HG03135 (cell line): ENCODE measurements at regions not wholly inside any gene's neighbourhood (a gene's known extent, or its start where the extent isn't known, plus 50 kb on each side); places are given as distances from the start of the nearest gene placed in this dataset.
"Not testable (repeated sequence)": the region's sequence is repeated elsewhere in the genome, so short reads cannot be mapped to it uniquely, and the experiment has no call there.

Experiments used
- ATAC-seq: cut with Tn5 transposase; IDR thresholded peaks from one replicate; pipeline ENCODE4 v1.9.1; 2021; ENCODE audit warnings: mild to moderate bottlenecking, moderate library complexity; ENCODE audit not compliant: unreplicated experiment

DNA sequence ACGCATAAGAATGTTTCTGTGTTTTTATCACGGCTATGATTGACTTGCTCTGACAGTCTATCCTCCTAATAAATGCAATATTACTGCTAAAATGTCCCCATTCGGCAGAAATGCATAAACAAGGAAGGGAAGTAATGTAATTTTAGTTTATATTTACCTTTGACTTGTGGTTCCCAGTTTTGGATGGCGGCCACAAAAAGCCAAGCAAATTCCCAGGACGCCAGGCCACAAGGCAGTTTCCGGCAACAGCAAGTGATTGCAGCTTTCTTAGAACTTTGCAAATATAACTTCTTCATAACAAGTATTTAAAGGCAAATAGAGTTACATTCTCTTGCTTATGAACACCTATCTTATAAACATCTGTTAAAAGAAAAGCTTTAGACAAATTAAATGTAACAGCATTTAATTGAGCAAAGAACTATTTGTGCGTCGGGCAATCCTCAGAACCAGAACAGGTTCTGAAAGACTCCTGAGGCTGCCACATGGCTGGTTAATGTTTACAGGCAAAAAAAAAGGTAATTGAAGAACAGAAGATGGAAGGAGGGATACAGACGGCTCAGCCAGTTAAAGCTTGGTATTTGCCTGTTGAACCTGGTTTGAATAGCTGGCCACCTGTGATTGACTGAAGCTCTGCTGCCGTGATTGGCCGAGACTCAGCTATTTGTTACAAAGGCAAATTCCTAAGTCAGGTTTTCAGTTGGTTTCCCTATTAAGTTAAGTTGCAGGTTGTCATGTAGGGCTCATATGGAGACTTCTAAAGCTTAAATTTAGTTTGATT lies 80.8 kb downstream of the C21orf91 start:
- ATAC-seq = no peak

DNA sequence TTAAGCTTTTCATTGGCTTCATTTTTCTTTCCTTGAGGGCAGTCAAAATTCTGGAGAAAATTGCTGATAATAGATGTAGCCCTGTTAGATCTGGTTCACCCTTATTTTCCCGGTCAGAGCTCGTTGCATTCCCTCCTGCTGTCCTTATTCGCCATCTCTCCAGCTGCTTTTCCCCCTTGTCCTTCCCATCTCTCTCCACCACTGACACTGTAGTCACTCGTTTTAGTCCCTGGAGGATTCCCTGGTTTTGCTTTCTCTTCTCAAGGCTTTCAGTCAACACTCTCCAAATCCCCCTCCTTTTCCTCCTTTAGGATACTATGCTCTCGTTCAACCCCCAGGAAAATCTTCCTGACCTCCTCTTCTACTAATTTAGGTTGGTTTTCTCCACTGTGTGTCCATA lies 83.1 kb downstream of the C21orf91 start:
- ATAC-seq = no peak

DNA sequence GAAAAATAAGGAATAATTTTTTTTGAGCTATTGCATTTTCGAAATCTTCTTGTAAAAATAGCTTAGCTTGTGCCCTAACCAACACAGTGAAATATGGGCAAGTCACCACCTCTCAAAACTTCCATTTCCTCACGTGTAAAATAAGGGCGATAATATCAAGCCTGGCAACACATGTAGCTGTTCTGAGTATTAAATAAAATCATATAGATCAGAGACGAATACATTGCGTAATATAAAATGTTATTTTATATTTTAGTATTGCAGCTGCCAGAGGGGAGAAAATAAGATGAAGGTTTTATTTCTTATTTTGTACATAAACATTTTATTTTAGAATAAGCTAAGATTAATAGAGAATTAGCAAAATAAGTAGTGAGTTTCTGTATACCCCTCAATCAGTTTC lies 85.9 kb downstream of the C21orf91 start:
- ATAC-seq = no peak

DNA sequence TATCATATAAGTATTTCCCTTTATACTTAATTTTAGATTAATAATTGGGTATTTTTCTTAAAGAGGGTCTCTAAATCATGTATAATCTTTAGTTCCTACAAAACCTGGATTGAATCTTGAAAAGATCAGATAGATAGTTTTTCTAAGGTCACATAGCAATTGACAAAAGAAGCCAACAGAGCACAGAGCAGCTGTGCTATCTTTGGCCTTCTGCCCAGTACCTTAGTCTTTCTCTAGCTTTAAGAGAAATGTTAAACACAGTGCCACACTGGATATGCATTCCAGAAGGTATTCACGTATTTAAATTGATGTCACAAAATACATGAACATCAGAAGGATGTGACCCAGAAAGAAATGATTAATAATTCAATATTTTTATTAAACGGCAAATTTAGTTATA lies 86.8 kb downstream of the C21orf91 start:
- no peak for ATAC-seq

DNA sequence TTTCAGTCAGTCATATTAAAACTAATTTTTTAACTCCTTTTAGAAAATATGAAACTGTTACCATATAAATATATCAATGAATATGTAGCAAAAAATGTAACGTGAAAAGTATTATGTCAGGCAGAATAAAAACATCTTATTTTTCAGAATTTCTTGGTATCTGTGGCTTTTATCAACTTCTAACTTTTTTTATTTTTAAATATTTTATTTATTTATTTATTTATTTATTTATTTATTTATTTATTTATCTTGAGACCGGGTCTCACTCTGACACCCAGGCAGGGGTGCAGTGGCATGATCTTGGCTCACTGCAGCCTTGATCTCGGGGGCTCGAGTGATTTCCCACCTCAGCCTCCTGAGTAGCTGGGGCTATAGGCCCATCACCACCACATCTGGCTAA lies 87.6 kb downstream of the C21orf91 start:
- ATAC-seq = no peak

DNA sequence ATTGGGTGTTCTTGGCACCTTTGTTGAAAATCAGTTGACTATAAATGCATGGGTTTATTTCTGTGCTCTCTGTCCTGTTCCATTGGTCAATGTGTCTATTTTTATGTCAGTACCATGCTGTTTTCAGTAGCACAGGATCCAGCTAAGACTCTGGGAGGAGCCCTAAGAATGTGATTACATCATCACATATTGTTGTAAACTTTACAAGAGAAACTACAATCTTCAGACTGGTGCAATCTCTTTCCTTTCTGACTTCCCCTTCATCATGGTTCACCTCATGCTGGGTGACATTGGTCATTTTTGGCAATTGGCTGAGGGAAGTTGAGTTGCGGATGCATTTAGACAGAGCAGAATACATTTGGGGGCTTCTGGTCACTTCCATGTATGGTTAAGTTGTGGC lies 88.4 kb downstream of the C21orf91 start:
- no peak for ATAC-seq

DNA sequence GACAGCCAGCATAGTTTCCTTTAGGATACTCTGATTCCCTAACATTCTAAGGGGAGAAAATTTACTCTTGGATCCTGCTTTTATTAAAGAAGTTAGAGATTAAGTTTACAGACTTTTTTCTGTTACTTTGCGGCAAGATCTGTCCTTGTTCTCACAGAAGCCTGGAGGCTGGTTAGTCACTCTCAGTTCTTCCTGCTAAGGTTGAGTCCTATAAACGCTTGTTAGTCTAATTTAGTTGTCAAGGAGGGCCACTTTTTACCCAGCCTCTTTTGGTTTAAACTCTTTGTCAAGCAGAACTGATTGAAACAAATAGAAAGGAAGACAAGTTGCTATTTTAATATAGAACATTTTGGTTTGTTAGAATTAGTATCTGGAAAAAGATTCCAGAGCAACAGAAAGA lies 89.7 kb downstream of the C21orf91 start:
- no peak for ATAC-seq

DNA sequence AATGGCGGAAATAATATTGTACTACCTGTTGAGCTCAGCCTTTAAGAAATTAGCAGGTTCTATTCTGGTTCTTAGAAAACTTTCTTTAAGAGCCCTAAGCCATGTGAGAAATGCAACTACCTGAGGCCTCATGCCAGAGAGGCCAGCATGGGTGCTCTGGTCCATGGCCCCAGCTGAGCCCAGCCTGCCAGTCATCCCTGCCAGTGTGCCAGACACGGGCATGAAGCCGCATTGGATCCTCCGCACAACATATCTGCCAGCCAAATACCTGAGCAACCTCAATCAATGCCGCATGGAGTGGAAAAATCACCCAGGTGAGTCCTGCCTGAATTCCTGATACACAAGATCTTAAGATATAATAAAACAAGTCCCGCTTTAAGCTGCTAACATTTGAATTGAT lies 91.8 kb downstream of the C21orf91 start:
- ATAC-seq = no peak

DNA sequence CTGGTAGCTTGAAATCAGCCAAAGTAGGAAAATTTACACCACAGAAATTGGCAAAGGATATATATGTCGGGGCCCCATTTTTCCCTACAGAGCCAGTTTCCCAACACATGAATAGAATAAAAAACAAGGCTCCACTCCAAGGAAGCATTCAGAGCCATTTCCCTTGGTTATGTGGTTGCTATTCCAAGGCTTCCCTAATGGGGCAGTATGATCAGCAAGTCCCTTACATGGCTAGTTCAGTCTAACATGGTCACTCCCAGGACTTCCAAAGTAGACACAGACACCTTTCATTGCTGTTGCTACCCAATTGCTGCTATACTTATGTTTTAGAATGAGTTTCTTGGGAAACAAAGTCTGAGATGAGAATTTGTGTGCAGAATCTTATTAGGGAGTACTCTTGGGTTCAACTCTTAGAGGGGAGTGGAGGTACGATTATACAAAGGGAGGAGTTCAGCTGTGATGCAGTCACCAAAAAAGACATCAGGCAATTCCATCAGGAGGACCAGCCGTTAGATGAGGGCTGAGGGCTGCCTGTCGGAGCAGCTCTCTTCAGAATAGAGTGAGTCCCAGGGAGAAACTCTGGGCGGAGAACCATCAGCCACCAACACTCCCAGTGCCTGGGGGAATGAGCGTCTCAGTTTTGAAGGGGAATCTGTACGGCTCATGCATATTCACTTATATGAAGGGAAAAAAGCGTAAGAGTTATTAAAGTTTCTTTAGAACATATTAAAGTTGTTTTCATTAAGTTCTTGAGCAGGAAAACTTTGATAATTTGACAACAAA lies 92.9 kb downstream of the C21orf91 start:
- no peak for ATAC-seq

DNA sequence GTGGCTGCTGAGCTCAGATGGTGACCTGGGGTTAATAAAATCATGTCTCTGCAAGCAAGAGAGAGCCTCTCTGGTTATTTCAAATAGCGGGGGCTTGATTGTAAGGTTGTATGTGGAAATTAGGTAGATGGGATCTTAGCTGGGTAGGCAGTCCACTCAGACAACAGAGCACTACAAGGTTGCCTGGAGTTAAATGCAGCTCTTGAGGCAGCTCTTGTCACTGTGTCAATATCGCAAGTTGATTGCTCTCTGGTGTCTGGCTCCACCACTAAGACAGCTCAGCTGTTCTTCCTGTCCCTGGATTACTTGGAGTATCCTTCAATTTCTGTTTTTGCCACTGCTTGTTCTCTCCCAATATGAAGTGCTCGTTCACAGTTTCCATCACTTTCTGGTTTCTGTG lies 93.8 kb downstream of the C21orf91 start:
- no peak for ATAC-seq

DNA sequence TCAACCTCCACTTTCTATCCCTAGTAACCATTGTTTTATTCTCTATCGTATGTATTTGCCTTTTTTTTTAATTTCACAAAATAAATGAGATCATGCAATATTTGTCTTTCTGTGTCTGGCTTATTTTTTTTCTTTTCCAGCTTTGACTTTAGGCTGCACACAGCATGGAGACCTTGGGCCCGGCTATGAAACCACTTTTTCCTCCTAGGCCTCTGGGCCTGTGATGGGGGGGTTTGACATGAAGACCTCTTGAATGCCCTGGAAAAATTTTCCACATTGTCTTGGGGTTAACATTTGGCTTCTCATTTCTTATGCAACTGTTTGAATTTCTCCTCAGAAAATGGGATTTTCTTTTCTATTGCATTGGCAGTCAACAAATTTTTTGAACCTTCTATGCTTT lies 100.2 kb upstream of the BTG3 start:
- ATAC-seq = no peak

DNA sequence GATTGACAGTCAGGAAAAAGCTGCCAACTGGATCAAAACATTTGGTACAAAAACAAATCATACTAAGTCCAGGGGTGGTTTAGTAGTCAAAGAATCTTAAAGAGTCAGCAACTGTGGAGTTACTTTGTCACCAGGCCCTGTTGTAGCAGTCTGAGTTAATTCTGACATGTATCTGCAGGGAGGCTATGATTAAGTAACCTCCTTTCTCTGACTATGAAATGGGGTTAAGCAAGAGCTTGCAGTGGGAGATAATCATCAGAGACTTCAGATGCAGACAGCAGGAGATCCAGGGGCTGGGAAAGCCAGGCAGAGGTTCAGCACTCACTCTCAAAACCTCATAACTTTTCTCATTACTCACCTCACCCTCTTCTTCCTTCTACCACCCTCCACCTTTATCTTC lies 99.2 kb upstream of the BTG3 start:
- ATAC-seq = no peak

DNA sequence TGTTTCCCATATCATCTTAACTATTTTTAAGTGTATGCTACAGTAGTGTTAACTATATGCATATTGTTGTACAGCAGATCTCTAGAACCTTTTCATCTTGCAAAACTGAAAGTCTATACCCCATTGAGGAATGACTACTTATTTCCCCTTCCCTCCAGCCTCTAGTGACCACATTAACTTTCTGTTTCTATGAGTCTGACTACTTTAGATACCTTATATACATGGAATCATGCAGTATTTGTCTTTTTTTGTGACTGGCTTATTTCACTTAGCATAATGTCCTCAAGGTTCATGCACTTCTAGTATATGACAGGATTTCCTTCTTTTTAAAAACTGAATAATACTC lies 96.5 kb upstream of the BTG3 start:
- ATAC-seq = peak; percentile 100

DNA sequence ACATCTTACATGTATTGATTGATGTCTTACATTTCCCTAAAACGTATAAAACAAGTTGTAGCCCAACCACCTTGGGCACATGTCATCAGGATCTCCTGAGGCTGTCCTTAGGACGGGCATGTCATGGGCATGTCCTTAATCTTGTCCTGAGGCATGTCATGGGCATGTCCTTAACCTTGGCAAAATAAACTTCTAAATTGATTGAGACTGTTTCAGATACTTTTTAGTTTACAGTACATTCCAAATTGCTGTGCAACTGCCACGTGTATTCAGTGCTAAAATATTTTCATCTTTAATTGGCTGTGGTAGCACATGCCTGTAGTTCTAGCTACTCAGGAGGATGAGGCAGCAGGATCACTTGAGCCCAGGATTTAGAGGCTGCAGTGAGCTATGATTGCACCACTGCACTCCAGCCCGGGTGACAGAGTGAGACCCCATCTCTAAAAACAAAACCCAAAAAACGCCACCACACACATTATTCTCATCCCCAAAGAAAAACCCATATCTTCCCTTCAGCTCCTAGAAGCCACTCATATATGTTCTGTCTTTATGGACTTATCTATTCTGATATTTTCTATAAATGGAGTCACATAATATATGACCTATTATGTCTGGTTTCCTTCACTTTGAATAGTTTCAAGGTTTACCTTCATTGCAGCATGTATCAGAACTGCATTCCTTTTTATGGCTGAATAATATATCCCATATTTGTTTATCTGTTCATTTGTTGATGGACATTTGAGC lies 96.0 kb upstream of the BTG3 start:
- ATAC-seq = peak; percentile 56

DNA sequence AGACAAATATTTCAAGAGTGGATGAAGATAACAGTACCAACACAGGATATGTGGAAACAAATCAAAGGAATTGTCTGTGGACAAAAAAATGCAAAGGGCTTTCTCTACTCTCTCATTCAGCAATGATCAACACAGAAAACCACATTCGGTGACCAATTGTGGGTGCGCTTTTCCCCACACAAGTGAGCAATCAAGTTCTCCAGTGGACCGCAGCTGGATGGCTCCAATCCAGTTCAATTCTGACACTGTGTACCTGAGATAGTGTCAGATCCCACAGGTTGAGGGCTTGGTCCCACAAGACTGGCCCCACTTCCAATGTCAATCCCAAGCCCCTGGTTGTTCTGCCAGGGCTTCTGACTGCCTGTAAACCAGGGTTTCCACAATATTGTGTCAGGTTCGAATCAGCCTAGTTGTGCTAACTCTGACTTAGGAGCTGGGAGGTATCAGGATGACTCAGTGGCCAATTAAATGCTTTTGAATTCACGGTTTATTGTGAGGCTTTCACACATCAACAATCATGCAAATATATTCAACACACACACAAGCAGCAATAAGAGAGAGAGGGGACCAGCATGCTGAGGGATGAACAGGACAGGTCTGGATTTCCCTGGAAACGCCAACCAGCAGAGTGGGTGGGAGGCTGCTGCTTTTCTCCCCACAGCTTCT lies 87.0 kb upstream of the BTG3 start:
- no peak for ATAC-seq

DNA sequence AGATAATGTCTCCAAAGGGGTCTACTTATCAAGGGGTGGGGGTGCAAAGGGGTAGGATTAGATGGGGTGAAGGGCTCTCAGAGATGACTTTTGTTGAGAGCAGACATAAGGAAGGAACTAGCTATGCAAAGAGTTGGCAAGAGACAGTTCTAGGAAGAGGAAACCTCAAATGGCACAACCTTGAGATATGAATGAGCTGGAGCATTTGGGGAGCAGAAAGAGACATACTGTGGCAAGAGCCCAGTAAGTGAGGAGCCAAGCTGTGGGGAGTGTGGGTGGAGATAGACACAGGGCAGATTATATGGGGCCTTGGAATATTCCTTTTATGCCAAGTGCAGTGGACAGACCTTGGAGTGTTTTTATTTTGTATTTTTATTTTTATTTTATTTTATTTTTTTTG lies 84.8 kb upstream of the BTG3 start:
- ATAC-seq = no peak

DNA sequence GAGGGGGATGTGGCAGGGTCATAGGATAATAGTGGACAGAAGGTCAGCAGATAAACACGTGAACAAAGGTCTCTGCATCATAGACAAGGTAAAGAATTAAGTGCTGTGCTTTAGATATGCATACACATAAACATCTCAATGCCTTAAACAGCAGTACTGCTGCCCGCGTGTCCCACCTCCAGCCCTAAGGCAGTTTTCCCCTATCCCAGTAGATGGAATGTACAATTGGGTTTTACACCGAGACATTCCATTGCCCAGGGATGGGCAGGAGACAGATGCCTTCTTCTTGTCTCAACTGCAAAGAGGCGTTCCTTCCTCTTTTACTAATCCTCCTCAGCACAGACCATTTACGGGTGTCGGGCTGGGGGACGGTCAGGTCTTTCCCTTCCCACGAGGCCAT lies 81.7 kb upstream of the BTG3 start:
- ATAC-seq = not testable (repeated sequence)

DNA sequence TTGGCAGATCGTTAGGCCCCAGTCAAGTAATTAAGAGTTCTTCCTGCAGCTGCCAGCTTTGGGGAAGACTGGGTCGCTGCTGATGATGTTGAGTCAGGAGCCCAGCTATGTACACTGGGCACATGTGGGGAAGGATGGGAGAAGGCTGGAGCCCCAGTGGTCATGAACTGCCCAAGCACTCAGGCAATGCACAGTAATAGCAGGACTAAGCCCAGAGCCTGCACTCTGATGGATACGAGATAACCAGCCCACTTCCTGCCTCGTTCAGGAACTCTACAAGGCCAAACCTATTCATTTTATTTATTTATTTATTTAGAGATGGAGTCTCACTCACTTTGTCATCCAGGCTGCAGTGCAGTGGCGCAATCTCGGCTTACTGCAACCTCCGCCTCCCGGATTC lies 81.1 kb upstream of the BTG3 start:
- ATAC-seq = no peak

DNA sequence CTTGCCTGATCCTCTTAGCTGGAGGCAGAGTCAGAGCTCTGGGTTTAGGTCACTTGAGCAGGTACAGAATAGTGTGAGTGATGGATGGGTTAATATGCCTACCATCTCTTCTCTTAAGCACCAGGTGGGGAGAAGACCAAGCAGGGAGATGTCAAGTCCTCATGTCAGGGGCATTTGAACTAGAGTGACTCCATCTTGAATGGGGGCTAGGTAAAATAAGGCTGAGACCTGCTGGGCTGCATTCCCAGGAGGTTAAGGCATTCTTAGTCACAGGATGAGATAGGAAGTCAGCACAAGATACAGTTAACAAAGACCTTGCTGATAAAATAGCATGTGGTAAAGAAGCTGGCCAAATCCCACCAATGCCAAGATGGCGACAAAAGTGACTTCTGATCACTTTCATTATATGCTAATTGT lies 77.4 kb upstream of the BTG3 start:
- no peak for ATAC-seq

DNA sequence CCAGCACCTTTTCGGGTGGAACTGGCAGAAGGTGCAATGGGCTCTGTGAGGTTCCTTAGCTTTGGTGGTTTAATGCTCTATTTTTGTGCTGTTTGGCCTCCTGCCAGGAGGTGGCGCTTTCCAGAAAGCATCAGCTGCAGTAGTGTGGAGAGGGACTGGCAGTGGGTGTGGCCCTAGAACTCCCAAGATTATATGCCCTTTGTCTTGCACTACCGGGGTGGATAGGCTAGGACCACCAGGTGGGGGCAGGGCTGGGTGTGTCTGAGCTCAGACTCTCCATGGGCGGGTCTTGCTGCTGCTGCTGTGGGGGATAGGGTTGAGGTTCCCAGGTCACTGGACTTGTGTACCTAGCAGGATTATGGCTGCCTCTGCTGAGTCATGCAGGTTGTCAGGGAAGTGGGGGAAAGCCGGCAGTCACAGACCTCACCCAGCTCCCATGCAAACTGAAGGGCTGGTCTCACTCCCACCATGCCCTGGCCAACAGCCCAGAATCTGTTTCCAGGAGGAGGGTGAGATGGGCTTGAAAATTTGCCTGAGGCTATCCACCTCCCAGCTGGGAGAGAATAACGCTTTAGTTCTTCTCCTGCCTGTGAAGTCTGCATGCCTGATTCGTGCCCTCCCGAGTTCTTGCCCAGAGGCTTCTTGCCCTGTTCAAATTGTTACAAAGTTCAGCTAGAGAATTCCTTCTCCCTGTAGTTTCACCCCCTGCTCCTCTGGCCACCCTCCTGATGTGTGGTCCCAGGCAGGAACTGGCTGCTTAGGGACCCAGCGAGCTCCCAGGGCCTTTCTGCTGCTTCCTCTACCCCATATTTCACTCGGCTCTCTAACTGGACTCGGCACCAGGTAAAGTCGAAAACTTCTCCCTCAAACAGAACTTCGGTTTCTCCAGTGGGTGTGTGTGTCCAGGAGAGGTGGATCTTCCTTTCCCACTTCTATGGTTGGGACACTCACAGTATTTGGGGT lies 76.5 kb upstream of the BTG3 start:
- no peak for ATAC-seq
